Forelimb muscle (tissue), 1 donor: ENCODE measurements at regions not wholly inside any gene's neighbourhood (a gene's known extent, or its start where the extent isn't known, plus 50 kb on each side); places are given as distances from the start of the nearest gene placed in this dataset.

Experiments
- DNase-seq: peaks from one replicate; pipeline ENCODE4 v3.0.0-alpha.2; 2013; ENCODE audit warnings: low read depth

GRCh38 chr9:99365233-99365980, 143.3 kb downstream of the SEC61B start:
- DNase-seq = no peak

GRCh38 chr9:99366183-99366582, 144.1 kb downstream of the SEC61B start:
- no peak for DNase-seq

GRCh38 chr9:99366621-99367020, 144.5 kb downstream of the SEC61B start:
- no peak for DNase-seq

- no peak for DNase-seq
These were observed 146.6 kb downstream of the SEC61B start for GRCh38 chr9:99368341-99369326.

- no peak for DNase-seq
These were observed 147.2 kb downstream of the SEC61B start for GRCh38 chr9:99369327-99369722.

GRCh38 chr9:99370376-99370775, 148.3 kb downstream of the SEC61B start:
- DNase-seq = no peak

- DNase-seq = no peak
These were observed 149.3 kb downstream of the SEC61B start for GRCh38 chr9:99371376-99371775.

GRCh38 chr9:99373912-99374311, 151.8 kb downstream of the SEC61B start:
- no peak for DNase-seq

- no peak for DNase-seq
These were observed 152.7 kb downstream of the SEC61B start for GRCh38 chr9:99374793-99375192.

- no peak for DNase-seq
These were observed 153.4 kb downstream of the SEC61B start for GRCh38 chr9:99375481-99375880.

GRCh38 chr9:99377790-99378775, 156.0 kb downstream of the SEC61B start:
- DNase-seq = no peak

- no peak for DNase-seq
These were observed 161.5 kb downstream of the SEC61B start for GRCh38 chr9:99383536-99383935.

GRCh38 chr9:99385215-99385614, 163.1 kb downstream of the SEC61B start:
- DNase-seq = no peak

GRCh38 chr9:99385814-99386279, 163.8 kb downstream of the SEC61B start:
- DNase-seq = no peak

GRCh38 chr9:99387431-99387830, 165.3 kb downstream of the SEC61B start:
- no peak for DNase-seq

GRCh38 chr9:99389087-99390033, 167.3 kb downstream of the SEC61B start:
- no peak for DNase-seq

- DNase-seq = no peak
These were observed 170.0 kb downstream of the SEC61B start for GRCh38 chr9:99391937-99392594.

- no peak for DNase-seq
These were observed 170.9 kb downstream of the SEC61B start for GRCh38 chr9:99392986-99393385.

- DNase-seq = no peak
These were observed 171.9 kb downstream of the SEC61B start for GRCh38 chr9:99393993-99394392.

GRCh38 chr9:99398241-99398640, 176.2 kb downstream of the SEC61B start:
- no peak for DNase-seq
